ENCODE measurements at regions not wholly inside any gene's neighbourhood (a gene's known extent, or its start where the extent isn't known, plus 50 kb on each side); places are given as distances from the start of the nearest gene placed in this dataset.

DNA sequence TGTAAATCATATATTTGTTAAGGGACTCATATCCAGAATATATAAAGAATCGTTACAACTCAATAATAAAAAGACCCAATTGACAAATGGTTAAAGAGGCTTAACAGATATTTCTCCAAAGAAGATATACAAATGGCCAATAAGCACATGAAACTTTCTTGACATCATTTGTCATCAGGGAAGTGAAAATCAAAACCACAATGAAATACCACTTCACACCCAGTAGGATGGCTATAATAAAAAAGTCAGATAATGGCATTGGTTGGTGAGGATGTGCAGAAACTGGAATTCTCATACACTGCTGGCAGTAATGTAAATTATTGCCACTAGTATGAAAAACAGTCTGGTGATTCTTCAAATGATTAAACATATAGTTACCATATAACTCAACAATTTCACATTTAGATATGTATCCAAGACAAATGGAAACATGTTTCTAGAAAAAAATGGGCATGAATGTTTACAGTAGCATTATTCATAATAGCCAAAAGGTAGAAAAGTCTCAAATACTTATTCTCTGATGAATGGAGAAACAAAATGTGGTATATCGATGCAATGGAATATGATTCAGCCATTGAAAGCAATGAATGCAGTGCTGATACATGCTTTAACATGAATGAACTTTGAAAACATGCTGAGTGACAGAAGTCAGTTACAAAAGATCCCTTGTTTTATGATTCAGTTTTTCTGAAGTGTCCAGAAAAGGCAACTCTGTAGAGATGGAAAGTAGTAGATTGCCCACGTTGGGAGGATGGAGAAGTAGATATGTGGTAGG lies 304.6 kb upstream of the ZEB2 start:
- Histone ChIP-seq H3K27me3 (replicated peaks; ENCODE audit: insufficient read depth, low read depth, low read length, poor library complexity) (no peaks in the 10 kb centered on the region), H3K4me3 (ENCODE audit: low read depth, low read length, poor library complexity, severe bottlenecking) (no peak overlapping the region), H3K4me1 (ENCODE audit: insufficient read depth, low read length, poor library complexity, severe bottlenecking) (no peaks in the 10 kb centered on the region), H3K36me3 (ENCODE audit: insufficient read depth, low read length, poor library complexity, severe bottlenecking) (no peaks in the 10 kb centered on the region), H3K27ac (ENCODE audit: low read depth, low read length, poor library complexity, severe bottlenecking) (no peak overlapping the region), H3K9me3 (ENCODE audit: low read depth, low read length, poor library complexity, severe bottlenecking) (no peaks in the 10 kb centered on the region)
- no TSS peak for BruUV-seq (replicated peaks)
- DNase-seq (ENCODE audit: low spot score), result no peak
- CTCF ChIA-PET, result no interaction called here
- POLR2A ChIA-PET (ENCODE audit: low non-redundant PET), result no interaction called here
- intact Hi-C loops (cut with micrococcal nuclease; ENCODE audit: unreplicated experiment), result no loop called here
- TF ChIP-seq, protein P1, sequence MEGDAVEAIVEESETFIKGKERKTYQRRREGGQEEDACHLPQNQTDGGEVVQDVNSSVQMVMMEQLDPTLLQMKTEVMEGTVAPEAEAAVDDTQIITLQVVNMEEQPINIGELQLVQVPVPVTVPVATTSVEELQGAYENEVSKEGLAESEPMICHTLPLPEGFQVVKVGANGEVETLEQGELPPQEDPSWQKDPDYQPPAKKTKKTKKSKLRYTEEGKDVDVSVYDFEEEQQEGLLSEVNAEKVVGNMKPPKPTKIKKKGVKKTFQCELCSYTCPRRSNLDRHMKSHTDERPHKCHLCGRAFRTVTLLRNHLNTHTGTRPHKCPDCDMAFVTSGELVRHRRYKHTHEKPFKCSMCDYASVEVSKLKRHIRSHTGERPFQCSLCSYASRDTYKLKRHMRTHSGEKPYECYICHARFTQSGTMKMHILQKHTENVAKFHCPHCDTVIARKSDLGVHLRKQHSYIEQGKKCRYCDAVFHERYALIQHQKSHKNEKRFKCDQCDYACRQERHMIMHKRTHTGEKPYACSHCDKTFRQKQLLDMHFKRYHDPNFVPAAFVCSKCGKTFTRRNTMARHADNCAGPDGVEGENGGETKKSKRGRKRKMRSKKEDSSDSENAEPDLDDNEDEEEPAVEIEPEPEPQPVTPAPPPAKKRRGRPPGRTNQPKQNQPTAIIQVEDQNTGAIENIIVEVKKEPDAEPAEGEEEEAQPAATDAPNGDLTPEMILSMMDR (conservative IDR thresholded peaks at IDR 0.05; ENCODE audit: low read depth, low read length), result no peak
- TF ChIP-seq EZH2 (IDR thresholded peaks at IDR 0.05; ENCODE audit: borderline replicate concordance, low read depth, low read length, poor library complexity, severe bottlenecking), result no peak

DNA sequence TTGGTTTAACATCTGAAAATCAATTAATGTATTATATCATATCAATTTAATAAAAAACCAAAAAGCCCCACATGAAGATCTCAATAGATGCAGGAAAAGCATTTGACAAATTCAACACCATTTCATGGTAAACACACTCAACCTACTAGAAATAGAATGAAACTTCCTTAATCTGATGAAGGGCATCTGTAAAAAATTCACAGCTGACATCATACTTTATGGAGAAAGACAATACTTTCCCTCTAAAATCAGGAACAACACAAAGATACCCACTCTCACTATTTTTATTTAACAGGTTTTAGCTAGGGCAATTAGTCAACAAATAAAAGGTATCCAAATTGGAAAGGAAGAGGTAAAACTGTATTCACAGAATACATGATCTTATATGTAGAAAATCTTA lies 303.0 kb upstream of the ZEB2 start:
- no TSS peak for BruUV-seq (replicated peaks)
- Histone ChIP-seq H3K36me3 (ENCODE audit: insufficient read depth, low read length, poor library complexity, severe bottlenecking) (no peaks in the 10 kb centered on the region), H3K9me3 (ENCODE audit: low read depth, low read length, poor library complexity, severe bottlenecking) (no peaks in the 10 kb centered on the region), H3K27ac (ENCODE audit: low read depth, low read length, poor library complexity, severe bottlenecking) (no peak overlapping the region), H3K27me3 (replicated peaks; ENCODE audit: insufficient read depth, low read depth, low read length, poor library complexity) (no peaks in the 10 kb centered on the region), H3K4me3 (ENCODE audit: low read depth, low read length, poor library complexity, severe bottlenecking) (no peak overlapping the region), H3K4me1 (ENCODE audit: insufficient read depth, low read length, poor library complexity, severe bottlenecking) (no peaks in the 10 kb centered on the region)
- ChIA-PET CTCF (no interaction called here), POLR2A (ENCODE audit: low non-redundant PET) (no interaction called here)
- TF ChIP-seq, protein P1 (conservative IDR thresholded peaks at IDR 0.05; ENCODE audit: low read depth, low read length), result no peak
- TF ChIP-seq EZH2 (IDR thresholded peaks at IDR 0.05; ENCODE audit: borderline replicate concordance, low read depth, low read length, poor library complexity, severe bottlenecking), result no peak
- no peak for DNase-seq (ENCODE audit: low spot score)
- intact Hi-C loops (cut with micrococcal nuclease; ENCODE audit: unreplicated experiment), result no loop called here

DNA sequence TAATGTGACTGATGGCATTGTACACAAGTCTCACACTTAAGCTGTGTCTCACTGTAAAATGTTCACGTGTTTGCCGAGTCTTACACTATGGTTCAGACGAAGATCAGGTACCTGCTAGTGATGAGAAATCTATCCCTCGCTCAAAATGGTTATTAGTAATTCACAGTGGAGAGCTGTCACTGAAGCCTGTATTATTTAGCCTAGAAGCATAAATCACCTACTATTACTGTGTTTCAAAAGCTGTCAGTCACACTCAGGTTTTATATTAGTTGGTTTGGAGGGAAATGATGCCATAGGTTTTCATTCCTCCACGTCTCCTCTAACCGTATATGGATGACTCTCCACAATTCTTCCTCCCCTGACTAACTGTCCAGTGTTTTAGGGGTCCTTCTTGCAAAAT lies 292.4 kb upstream of the ZEB2 start:
- TF ChIP-seq, protein P1 (conservative IDR thresholded peaks at IDR 0.05; ENCODE audit: low read depth, low read length), result no peak
- no peak for TF ChIP-seq EZH2 (IDR thresholded peaks at IDR 0.05; ENCODE audit: borderline replicate concordance, low read depth, low read length, poor library complexity, severe bottlenecking)
- no peaks in the 10 kb centered on the region for H3K4me1 ChIP-seq (ENCODE audit: insufficient read depth, low read length, poor library complexity, severe bottlenecking)
- intact Hi-C loops (cut with micrococcal nuclease; ENCODE audit: unreplicated experiment), result no loop called here
- no peaks in the 10 kb centered on the region for H3K9me3 ChIP-seq (ENCODE audit: low read depth, low read length, poor library complexity, severe bottlenecking)
- POLR2A ChIA-PET (ENCODE audit: low non-redundant PET), result no interaction called here
- no peak for DNase-seq (ENCODE audit: low spot score)
- H3K4me3 ChIP-seq (ENCODE audit: low read depth, low read length, poor library complexity, severe bottlenecking), result no peak overlapping the region
- no TSS peak for BruUV-seq (replicated peaks)
- H3K27me3 ChIP-seq (replicated peaks; ENCODE audit: insufficient read depth, low read depth, low read length, poor library complexity), result no peaks in the 10 kb centered on the region
- no peak overlapping the region for H3K27ac ChIP-seq (ENCODE audit: low read depth, low read length, poor library complexity, severe bottlenecking)
- no peaks in the 10 kb centered on the region for H3K36me3 ChIP-seq (ENCODE audit: insufficient read depth, low read length, poor library complexity, severe bottlenecking)
- CTCF ChIA-PET, result no interaction called here
